Embryonic facial prominence (tissue), 1 donor: ENCODE measurements at regions not wholly inside any gene's neighbourhood (a gene's known extent, or its start where the extent isn't known, plus 50 kb on each side); places are given as distances from the start of the nearest gene placed in this dataset.
"Not testable (repeated sequence)": the region's sequence is repeated elsewhere in the genome, so short reads cannot be mapped to it uniquely, and the experiment has no call there.

Experiments used
- DNase-seq: peaks from one replicate; pipeline ENCODE4 v3.0.0-alpha.2; 2016; ENCODE audit errors: extremely low spot score

DNA sequence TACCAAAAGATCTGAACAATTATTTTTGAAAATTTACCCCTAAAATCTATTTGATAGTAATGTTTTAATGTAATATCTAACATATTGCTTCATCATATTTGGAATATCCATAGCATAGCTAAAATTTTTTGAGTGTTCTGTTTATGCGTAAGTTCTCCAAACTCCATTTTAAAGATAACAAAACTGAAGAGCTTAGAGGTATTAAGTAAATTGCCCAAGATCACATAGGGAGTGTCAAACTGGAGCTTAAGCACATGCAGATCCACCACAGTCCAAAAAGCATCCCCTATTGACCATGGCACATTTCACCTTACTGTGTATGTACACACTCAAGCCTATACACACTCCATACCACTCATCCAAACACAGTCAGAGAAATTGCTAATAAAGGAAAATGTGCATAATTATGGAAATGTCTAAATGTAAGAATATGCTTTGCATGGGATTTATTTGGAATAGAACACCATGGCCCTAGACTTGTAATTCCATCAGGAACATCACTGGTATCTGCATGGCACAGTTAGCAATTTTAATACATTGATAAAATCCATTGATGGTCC, 85.2 kb upstream of the TGFBR2 start:
- DNase-seq = no peak

DNA sequence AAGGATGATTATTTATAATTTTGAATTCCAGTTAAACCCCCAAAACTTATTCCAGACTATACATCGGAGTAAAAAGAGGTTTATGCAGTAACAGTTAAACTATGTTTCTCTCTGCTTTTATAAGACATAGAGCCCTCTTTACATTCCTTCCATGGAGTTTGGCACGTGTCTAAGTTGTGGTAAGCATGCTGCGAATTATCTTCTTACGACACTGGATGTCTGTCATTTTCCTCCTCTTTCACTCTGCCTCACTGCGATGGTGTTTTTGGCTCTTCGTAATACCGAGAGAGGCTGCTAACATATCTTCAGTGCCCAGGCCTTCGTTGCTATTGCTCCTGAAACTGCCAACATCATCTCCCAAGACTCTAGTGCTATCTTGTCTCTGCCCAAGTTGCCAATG, 83.9 kb upstream of the TGFBR2 start:
- no peak for DNase-seq

DNA sequence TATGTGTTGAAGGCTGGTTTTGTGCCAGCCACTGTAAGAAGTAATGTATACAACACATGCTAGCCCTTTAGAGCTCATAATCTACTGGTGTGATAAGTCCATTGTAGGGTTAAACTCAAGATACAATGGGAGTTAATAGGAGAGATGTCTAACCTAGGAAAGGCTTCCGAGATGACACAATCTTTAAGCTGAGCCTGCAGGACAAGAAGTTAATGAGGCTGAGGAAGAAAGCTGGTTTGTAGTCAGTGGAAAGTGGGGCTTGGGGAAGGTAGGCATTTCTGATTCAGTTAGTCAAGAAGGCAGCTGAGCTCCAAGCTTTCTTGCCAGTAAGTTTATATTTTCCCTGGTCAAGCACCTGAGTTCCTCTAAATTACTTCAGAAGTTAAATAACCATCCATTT, 83.0 kb upstream of the TGFBR2 start:
- DNase-seq = no peak

DNA sequence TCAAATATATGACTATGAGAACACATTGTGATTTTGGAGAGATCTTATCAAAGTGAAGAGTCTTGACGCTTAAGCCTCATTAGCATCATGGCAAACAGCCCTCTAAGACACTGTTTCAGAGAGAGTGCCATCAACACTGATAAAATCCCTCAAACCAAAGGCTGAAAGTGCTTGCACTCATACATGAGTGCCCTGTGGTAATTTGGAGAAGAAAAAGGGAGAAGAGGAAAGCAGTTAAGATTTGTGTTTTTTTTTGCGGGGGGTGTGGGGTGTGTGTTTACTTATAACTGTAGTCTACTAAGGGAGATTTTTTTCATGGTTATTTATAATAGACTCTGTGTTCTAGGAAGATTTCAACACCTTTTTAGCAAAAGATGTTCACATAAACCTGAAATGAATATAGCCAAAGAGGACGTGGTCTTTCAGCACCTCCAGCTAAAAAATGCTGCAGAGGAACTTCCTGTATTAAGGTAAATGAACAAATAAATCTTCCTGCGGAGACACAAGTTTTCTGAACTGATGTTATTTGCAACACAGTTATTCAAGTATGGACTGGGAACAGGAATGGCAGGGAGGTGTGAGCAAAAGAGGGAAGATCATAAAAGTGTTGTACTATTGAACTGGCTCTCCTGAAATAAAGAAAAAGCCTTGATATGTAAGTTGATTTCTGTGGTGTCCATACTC, 81.9 kb upstream of the TGFBR2 start:
- DNase-seq = no peak

DNA sequence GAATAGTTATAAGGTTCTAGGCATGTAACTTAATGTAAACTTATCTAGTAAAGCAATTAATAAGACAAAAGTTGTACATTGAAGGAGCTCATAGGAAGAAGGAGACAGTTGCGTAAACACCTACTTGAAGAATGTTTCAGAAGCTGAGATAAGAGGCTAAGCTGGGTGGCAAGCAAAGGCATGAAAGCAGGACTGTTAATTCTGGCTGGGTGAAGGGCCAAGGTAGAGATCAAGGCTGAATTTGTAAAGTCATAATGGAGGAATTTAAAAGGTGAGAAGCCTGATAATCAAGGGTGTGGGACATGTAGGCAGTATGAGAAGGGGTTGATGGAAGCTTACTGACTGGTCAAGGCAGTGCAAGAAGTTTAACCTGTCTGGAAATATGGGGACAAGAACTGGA, 80.4 kb upstream of the TGFBR2 start:
- DNase-seq = no peak

DNA sequence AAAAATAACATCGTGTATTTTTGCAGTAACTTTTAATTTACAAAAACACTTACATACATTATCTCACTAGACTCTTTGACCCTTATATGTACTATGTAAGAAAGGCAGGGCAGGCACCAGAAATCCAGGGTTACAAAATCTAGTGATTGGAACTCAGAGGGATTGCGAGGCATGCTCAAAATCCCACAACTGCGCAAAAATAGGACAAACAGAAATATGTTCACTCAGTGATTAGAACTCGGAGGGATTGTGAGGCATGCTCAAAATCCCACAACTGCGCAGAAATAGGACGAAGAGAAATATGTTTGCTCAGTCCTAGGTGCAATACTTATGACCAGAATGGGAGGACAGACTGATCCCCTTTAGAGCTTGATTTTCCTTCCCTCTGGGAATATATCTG, 79.2 kb upstream of the TGFBR2 start:
- no peak for DNase-seq

DNA sequence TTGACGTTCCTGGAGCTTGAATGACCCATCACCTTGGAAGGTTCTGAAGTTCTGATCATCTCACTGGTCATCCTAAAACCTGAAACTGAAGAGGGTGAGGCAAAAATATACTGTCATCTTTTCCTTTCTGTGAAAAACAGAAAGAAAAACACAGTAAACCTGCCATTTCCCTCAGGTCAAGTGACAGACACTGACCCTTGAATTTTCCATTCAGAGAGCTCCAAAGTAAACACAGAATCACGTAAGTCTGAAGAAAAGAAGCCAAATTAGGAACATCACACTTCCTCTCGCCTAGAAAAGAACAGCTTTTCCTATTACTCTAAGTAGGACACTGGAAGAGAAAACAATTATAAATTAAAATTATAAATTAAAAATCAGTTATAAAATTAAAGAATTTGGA, 78.7 kb upstream of the TGFBR2 start:
- DNase-seq = no peak

DNA sequence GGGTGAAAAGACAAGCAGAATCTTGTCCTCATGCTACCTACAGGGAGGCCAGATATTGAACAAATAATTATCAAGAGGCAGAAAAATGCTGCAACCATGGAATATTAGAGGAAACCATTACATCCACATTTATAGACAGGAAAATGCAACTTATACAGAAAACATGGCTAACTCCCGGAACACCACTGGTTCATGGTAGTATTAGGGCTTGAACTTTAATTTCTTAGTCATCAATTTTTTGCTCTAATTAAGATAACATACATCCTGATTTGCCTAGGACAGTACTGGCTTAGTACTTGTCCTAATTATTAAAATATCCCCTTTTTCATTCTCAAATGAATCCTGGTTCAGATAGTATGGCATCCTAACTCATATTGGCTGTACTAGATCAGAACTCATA, 76.3 kb upstream of the TGFBR2 start:
- DNase-seq = no peak

DNA sequence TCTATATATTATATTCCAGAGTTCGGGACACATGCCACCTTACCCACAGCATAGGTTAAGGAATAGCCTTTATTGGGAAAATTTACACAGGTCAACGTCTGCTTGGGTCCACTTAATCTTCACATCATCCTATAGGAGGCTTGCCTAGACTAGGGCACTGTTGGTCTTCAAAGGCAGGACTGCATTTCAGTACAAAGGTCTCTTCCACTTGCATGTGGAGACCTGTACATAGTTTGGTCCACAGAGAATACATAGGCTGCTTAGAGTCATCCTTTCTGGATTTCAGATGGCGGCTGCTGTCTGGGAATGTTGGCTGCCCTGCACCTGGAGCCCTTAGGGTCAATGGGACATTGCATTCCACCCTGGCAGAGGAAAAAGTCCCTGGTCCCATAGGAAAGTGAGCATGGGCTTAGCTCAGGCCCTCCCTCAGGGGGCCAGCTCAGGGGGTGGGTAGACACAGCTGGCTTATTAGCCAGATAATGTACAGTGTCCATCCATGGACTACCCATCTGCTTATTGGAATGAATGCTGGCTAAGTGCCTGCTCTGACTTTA, 75.3 kb upstream of the TGFBR2 start:
- DNase-seq = no peak

DNA sequence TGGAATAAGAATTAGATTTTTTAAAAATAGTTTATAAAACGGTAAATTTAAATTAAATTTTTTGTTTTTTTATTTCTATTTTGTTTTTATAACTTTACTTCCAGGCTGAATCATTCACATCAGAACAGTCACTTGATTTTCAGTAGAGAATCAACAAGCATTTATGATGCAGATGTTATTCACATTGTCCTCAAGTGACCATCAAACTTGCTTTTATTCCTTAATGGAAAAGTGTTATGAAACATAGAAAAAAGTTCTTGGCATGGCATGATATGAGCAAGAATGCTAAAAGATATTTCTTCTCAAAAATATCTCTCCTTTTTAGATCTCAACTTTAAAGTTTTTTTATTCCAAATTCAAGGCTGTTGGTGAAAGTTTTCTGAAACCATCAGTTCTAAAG, 70.9 kb upstream of the TGFBR2 start:
- DNase-seq = no peak

DNA sequence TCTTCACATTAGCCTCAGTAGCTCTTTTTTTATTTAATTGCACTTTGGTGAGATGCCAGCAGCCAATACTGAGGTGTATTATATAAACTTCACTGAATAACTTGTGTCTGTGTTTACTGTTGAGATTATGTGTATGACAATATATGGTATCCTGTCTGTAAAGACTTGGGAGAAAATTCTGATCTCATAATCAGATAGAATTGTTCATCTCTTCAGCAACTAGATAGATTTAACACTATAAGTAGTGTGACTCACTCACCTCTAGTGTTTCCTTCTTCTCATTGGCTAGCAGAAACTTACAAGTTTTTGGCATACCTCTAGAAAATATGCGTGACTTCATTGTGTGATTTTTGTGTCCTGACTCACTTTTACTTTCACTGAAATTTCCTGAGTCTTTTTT, 67.6 kb upstream of the TGFBR2 start:
- DNase-seq = no peak

DNA sequence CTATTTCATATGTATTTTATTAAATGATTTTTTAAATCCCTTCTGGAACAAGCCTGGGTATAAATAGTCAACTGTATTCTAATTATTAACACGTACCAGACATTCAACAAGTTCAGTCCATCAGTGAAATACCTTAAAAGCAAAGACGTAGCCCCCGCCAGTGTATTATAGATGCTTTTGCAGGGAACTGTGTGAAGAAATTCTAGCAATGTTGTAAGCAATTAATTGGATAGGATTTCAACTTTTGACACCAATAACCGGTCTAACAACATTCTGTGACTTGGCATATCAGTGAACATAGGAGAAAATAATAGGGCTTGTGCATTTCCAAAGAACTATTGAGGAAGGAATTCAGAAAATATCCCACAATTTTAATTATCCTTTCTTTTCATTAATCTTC, 67.2 kb upstream of the TGFBR2 start:
- DNase-seq = no peak

DNA sequence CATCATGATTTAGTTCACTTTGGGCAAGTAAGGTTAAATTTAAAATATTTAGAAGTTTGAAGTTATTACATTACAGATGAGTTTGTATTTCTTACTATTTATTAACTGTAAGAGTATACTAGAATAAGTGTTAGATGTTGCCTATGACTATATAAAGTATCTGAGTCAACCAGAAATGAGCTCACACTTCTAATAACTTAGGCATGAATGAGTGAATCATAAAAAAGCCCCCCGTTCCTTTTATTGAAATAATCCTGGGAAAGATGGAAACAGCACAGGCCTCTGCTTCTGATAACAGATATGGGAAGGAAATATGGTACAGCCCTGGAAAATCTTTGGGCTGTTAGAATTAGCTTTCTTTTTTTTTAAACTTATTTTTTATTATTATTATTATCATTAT, 66.6 kb upstream of the TGFBR2 start:
- DNase-seq = no peak

DNA sequence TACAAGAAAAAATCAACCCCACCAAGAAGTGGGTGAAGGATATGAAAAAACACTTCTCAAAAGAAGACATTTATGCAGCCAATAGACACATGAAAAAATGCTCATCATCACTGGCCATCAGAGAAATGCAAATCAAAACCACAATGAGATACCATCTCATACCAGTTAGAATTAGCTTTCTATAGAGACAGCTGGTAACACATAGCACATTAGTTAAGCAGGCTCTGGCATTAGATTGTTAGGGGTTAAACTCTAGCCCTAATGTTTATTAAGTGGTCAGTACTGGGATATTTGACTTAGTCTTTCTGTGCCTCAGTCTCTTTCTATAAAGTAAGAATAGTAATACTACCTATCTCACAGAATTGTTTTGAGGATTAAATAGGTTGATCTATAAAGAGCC, 65.2 kb upstream of the TGFBR2 start:
- DNase-seq = not testable (repeated sequence)

DNA sequence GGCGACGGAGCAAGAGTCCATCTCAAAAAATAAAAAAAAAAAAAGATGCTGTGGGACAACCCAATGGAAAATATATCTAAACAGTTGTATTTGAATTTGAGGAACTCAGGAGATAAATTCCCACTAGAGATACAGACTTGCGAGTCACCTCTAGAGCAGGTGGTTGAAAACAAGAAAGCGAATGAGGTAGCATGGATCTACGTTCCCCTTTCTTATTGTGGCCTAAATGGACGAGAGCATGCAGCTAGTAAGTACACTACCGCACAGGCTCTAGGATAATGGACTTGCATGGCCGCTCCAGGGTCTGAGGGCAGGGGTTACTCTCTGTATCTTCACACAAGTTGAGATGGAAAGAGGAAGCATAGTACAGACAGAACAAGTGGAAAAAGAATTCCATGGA, 63.5 kb upstream of the TGFBR2 start:
- no peak for DNase-seq

DNA sequence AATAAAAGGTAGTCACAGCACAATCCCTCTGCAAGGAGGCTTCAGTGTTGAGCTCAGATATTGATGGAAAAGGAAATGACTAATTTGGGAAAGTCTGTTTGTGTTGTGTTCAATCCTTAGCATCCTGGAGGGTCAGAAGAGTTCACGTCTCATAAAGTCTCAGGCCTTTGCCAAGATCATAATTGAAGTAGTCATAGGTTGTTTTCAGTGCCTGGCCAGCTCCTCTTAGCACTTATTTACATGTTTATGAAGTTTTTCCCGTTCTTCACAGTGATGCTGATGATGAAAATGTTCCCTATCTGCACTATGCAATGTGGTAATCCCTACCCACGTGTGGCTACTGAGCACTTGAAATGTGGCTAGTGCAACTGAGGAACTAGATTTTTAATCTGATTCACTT, 61.6 kb upstream of the TGFBR2 start:
- DNase-seq = no peak

DNA sequence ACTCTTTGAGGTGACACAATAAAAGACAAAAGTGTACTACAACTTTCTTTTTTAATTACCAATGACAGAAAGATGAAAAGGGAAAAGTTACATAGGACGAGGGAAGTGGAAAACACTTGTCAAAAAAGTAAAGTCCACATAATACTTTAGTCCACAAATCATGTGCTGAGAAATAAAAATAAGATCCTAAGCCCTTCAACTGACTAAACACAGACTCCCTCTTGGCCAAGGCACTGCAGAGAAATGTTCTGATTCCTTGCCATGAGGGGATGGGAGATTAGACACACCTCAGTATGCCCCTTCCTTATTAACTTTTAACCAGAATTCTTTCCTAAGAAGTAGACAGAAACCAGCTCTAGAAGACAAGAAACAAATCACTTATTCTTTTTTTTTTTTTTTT, 59.5 kb upstream of the TGFBR2 start:
- no peak for DNase-seq

DNA sequence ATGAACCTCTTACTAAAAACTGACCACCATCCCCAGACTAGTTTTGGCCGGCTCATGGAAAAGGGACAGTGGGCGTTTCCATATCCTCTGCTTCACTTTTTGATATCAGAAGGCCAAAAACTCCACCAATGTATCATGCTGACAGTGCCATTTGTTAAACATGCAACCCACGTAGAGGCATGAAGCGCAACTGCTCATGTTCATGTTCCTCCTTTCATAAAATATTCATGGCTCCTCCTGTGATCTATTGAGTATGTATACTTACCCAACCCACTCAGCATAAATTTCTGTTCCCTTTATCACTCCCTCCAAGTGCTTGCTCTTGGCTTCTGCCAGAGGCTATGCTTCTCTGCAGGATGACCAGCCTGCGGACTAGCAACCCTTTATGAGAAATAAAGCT, 58.7 kb upstream of the TGFBR2 start:
- DNase-seq = no peak

DNA sequence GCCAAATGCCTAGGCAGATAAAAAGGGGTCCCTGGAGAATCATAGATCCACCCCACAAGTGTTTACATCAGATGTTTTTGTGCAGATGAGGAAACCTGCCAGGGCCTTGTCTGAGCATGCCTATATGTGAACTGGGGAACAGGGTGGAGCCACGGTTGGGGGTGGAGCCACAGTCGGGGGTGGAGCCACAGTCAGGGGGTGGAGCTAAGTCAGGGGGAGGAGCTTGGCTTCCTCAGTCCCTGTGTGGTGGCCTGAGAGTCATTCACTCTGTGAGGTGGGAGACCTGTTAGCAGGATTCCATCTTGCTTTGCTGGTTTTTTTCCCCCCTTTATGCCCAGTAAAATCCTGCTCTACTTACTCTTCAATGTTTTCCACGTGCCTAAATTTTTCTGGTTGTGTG, 57.8 kb upstream of the TGFBR2 start:
- DNase-seq = no peak

DNA sequence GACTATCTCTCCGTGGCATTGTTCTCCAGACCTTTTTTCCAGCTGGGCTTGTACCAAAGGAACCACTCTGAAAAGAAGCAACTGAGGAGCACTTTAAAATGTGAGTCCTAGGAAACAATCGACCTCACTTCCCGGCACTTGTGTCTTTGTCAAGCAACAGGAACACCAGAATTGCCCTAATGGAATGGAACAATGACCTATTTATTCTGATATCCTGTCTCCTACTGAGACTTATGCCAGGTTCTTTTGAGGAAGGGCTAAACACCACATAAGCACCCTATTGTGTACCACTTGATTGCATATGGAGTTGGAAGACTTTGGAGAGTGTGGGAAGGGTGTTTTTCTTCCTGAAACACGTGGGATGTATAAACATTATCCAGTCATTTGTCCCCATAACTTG, 56.8 kb upstream of the TGFBR2 start:
- no peak for DNase-seq

DNA sequence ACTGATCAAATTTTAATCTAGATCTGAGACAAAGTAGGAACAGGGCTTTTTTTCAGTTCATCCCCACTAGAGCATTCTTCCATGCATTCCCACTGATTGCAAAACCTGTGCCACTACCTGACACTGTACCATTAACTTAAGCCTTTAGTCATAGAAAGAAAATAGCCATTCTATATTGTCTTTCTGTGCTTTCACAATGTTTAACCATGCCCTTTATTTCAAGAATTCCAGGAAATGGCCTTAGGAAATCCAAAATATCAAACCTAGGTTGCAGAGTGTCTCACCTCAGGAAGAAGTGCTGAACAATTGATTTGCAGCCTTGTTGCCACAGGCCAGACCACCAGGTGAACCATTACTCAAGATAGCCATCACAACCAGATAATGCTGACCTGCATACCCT, 56.2 kb upstream of the TGFBR2 start:
- no peak for DNase-seq

DNA sequence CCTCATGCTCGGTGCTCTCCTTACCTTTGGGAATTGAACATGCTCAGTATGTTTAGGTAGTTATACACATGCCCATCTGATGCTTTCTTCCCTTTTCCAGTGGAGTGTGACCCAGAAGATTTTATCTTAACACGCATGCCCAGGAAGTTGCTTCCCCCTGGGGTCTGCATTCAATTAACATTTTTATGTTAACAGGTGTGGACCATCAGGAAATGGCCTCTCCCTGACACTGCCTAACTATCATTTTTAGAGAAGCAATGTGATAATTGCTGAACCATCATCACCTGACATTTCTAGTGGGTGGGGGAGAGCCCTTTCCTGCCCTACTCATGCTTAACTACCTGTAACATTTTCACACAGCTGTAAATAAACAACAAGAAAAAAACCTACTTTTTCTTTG, 55.1 kb upstream of the TGFBR2 start:
- no peak for DNase-seq

DNA sequence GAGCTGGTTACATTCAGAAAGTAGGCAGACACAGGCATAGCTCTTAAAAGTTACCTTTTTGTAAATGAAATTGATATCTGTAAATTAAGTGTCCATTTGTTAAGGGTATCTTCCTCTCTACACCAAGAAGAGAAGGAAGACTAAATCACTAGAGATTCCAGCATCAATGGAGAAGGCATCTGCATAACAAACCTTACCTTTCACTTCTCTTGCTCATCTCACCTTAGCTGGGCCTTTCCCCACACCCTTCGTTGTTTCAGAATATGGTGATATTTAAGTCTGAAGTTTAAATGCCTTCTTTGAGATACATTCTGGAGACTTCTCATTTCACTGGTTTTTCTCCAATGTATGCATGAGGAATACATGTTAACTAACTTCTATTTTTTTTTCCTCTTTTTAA, 54.5 kb upstream of the TGFBR2 start:
- DNase-seq = no peak
